Activated naive CD8-positive, alpha-beta T cell treated with anti-CD3 and anti-CD28 coated beads, Interleukin-2, amount 50 U/mL, for 24 hours (primary cell): ENCODE measurements at regions not wholly inside any gene's neighbourhood (a gene's known extent, or its start where the extent isn't known, plus 50 kb on each side); places are given as distances from the start of the nearest gene placed in this dataset.
"Not testable (repeated sequence)": the region's sequence is repeated elsewhere in the genome, so short reads cannot be mapped to it uniquely, and the experiment has no call there.

Experiments
- ATAC-seq: fragments of 150-1000 bp; cut with Tn5 transposase; one replicate; pipeline ENCODE4 v1.10.0; 2021
- DNase-seq: peaks from one replicate; pipeline ENCODE4 v3.0.0; 2021
- H3K27ac Mint-ChIP-seq: one replicate; pipeline ENCODE4 v1.8.0; 2021; ENCODE audit warnings: mild to moderate bottlenecking, mixed read lengths
- H3K27me3 Mint-ChIP-seq: one replicate; pipeline ENCODE4 v1.8.0; 2021; ENCODE audit warnings: mixed read lengths
- H3K36me3 Mint-ChIP-seq: one replicate; pipeline ENCODE4 v1.8.0; 2021; ENCODE audit warnings: low read depth, mixed read lengths
- H3K4me1 Mint-ChIP-seq: one replicate; pipeline ENCODE4 v1.8.0; 2021; ENCODE audit warnings: mixed read lengths
- H3K4me3 Mint-ChIP-seq: one replicate; pipeline ENCODE4 v1.8.0; 2021; ENCODE audit warnings: mild to moderate bottlenecking, moderate library complexity, mixed read lengths
- H3K9me3 Mint-ChIP-seq: one replicate; pipeline ENCODE4 v1.8.0; 2021; ENCODE audit warnings: mixed read lengths

GRCh38 chr6:9161731-9162130, 726.4 kb upstream of the SLC35B3 start:
- Mint-ChIP-seq H3K4me3 (no peak overlapping the region), H3K36me3 (no peaks in the 10 kb centered on the region), H3K27me3 (no peaks in the 10 kb centered on the region), H3K9me3 (peaks cover 40% of the 10 kb centered on the region), H3K27ac (no peak overlapping the region), H3K4me1 (no peaks in the 10 kb centered on the region)
- ATAC-seq (no peak), DNase-seq (no peak)

- DNase-seq (no peak), ATAC-seq (no peak)
- peaks cover 34% of the 10 kb centered on the region for H3K9me3 Mint-ChIP-seq
- H3K4me1 Mint-ChIP-seq, result no peaks in the 10 kb centered on the region
- H3K27me3 Mint-ChIP-seq, result no peaks in the 10 kb centered on the region
- H3K36me3 Mint-ChIP-seq, result no peaks in the 10 kb centered on the region
- no peak overlapping the region for H3K4me3 Mint-ChIP-seq
- no peak overlapping the region for H3K27ac Mint-ChIP-seq
These were observed 723.7 kb upstream of the SLC35B3 start for GRCh38 chr6:9159051-9159450.

- H3K27me3 Mint-ChIP-seq, result no peaks in the 10 kb centered on the region
These were observed 720.5 kb upstream of the SLC35B3 start for GRCh38 chr6:9155836-9156235.

GRCh38 chr6:9143140-9143539, 707.8 kb upstream of the SLC35B3 start:
- Mint-ChIP-seq H3K27me3 (peaks cover 1% of the 10 kb centered on the region), H3K27ac (no peak overlapping the region), H3K36me3 (no peaks in the 10 kb centered on the region), H3K9me3 (peaks cover 7% of the 10 kb centered on the region), H3K4me3 (no peak overlapping the region), H3K4me1 (no peaks in the 10 kb centered on the region)
- no peak for ATAC-seq
- DNase-seq, result no peak

More at GRCh38 chr6:9155836-9156235, 720.5 kb upstream of the SLC35B3 start:
- DNase-seq (no peak), ATAC-seq (no peak)
- H3K4me3 Mint-ChIP-seq, result no peak overlapping the region
- no peaks in the 10 kb centered on the region for H3K4me1 Mint-ChIP-seq
- no peaks in the 10 kb centered on the region for H3K36me3 Mint-ChIP-seq
- peaks cover 19% of the 10 kb centered on the region for H3K9me3 Mint-ChIP-seq
- H3K27ac Mint-ChIP-seq, result no peak overlapping the region

GRCh38 chr6:9140951-9141460, 705.7 kb upstream of the SLC35B3 start:
- Mint-ChIP-seq H3K36me3 (no peaks in the 10 kb centered on the region), H3K4me3 (no peak overlapping the region), H3K4me1 (no peaks in the 10 kb centered on the region), H3K27me3 (peaks cover 1% of the 10 kb centered on the region), H3K9me3 (peaks cover 7% of the 10 kb centered on the region), H3K27ac (no peak overlapping the region)
- DNase-seq (no peak), ATAC-seq (no peak)

- peaks cover 7% of the 10 kb centered on the region for H3K9me3 Mint-ChIP-seq
- H3K36me3 Mint-ChIP-seq, result no peaks in the 10 kb centered on the region
- no peak for ATAC-seq
- H3K4me3 Mint-ChIP-seq, result no peak overlapping the region
- DNase-seq, result no peak
- peaks cover 1% of the 10 kb centered on the region for H3K27me3 Mint-ChIP-seq
- H3K4me1 Mint-ChIP-seq, result no peaks in the 10 kb centered on the region
- H3K27ac Mint-ChIP-seq, result no peak overlapping the region
These were observed 704.8 kb upstream of the SLC35B3 start for GRCh38 chr6:9140172-9140571.

- Mint-ChIP-seq H3K36me3 (no peaks in the 10 kb centered on the region), H3K27ac (no peak overlapping the region), H3K9me3 (peaks cover 5% of the 10 kb centered on the region), H3K27me3 (peaks cover 1% of the 10 kb centered on the region), H3K4me3 (no peak overlapping the region), H3K4me1 (no peaks in the 10 kb centered on the region)
- ATAC-seq, result no peak
- DNase-seq, result no peak
These were observed 704.4 kb upstream of the SLC35B3 start for GRCh38 chr6:9139746-9140145.

GRCh38 chr6:9138936-9139335, 703.6 kb upstream of the SLC35B3 start:
- no peak for DNase-seq
- no peak overlapping the region for H3K4me3 Mint-ChIP-seq

GRCh38 chr6:9136141-9136822, 700.9 kb upstream of the SLC35B3 start:
- no peak overlapping the region for H3K27ac Mint-ChIP-seq
- H3K36me3 Mint-ChIP-seq, result no peaks in the 10 kb centered on the region
- H3K4me1 Mint-ChIP-seq, result no peaks in the 10 kb centered on the region
- ATAC-seq (no peak), DNase-seq (no peak)
- H3K27me3 Mint-ChIP-seq, result no peaks in the 10 kb centered on the region
- no peaks in the 10 kb centered on the region for H3K9me3 Mint-ChIP-seq
- no peak overlapping the region for H3K4me3 Mint-ChIP-seq

More at GRCh38 chr6:9138936-9139335, 703.6 kb upstream of the SLC35B3 start:
- Mint-ChIP-seq H3K36me3 (no peaks in the 10 kb centered on the region), H3K4me1 (no peaks in the 10 kb centered on the region), H3K9me3 (no peaks in the 10 kb centered on the region), H3K27ac (no peak overlapping the region), H3K27me3 (peaks cover 1% of the 10 kb centered on the region)
- no peak for ATAC-seq

GRCh38 chr6:9131616-9132015, 696.3 kb upstream of the SLC35B3 start:
- ATAC-seq (no peak), DNase-seq (no peak)
- Mint-ChIP-seq H3K4me1 (no peaks in the 10 kb centered on the region), H3K36me3 (no peaks in the 10 kb centered on the region), H3K27me3 (no peaks in the 10 kb centered on the region), H3K9me3 (no peaks in the 10 kb centered on the region), H3K27ac (no peak overlapping the region), H3K4me3 (no peak overlapping the region)

- ATAC-seq (no peak), DNase-seq (no peak)
- Mint-ChIP-seq H3K9me3 (no peaks in the 10 kb centered on the region), H3K4me1 (no peaks in the 10 kb centered on the region), H3K4me3 (no peak overlapping the region), H3K27ac (no peak overlapping the region), H3K27me3 (no peaks in the 10 kb centered on the region), H3K36me3 (no peaks in the 10 kb centered on the region)
These were observed 695.9 kb upstream of the SLC35B3 start for GRCh38 chr6:9131201-9131600.

- Mint-ChIP-seq H3K27ac (no peak overlapping the region), H3K36me3 (no peaks in the 10 kb centered on the region), H3K9me3 (peaks cover 4% of the 10 kb centered on the region), H3K27me3 (no peaks in the 10 kb centered on the region), H3K4me3 (no peak overlapping the region), H3K4me1 (no peaks in the 10 kb centered on the region)
- ATAC-seq, result no peak
- DNase-seq, result no peak
These were observed 693.6 kb upstream of the SLC35B3 start for GRCh38 chr6:9128970-9129369.

GRCh38 chr6:9126878-9127560, 691.7 kb upstream of the SLC35B3 start:
- Mint-ChIP-seq H3K36me3 (no peaks in the 10 kb centered on the region), H3K4me3 (no peak overlapping the region), H3K27ac (no peak overlapping the region), H3K9me3 (peaks cover 4% of the 10 kb centered on the region), H3K4me1 (no peaks in the 10 kb centered on the region), H3K27me3 (no peaks in the 10 kb centered on the region)
- DNase-seq, result no peak
- no peak for ATAC-seq

- not testable (repeated sequence) for H3K27ac Mint-ChIP-seq, H3K4me1 Mint-ChIP-seq, H3K9me3 Mint-ChIP-seq, H3K27me3 Mint-ChIP-seq, ATAC-seq, DNase-seq, H3K36me3 Mint-ChIP-seq, H3K4me3 Mint-ChIP-seq
These were observed 690.7 kb upstream of the SLC35B3 start for GRCh38 chr6:9126034-9126433.

GRCh38 chr6:9121549-9121948, 686.2 kb upstream of the SLC35B3 start:
- peaks cover 4% of the 10 kb centered on the region for H3K9me3 Mint-ChIP-seq
- DNase-seq, result no peak
- H3K27ac Mint-ChIP-seq, result no peak overlapping the region
- no peaks in the 10 kb centered on the region for H3K27me3 Mint-ChIP-seq
- H3K4me3 Mint-ChIP-seq, result no peak overlapping the region
- no peaks in the 10 kb centered on the region for H3K4me1 Mint-ChIP-seq
- H3K36me3 Mint-ChIP-seq, result no peaks in the 10 kb centered on the region
- no peak for ATAC-seq
